GM21723 (cell line): ENCODE measurements at regions not wholly inside any gene's neighbourhood (a gene's known extent, or its start where the extent isn't known, plus 50 kb on each side); places are given as distances from the start of the nearest gene placed in this dataset.
"Not testable (repeated sequence)": the region's sequence is repeated elsewhere in the genome, so short reads cannot be mapped to it uniquely, and the experiment has no call there.

ENCODE experiments used
- ATAC-seq: cut with Tn5 transposase; IDR thresholded peaks from one replicate; pipeline ENCODE4 v1.9.1; 2021; ENCODE audit warnings: mild to moderate bottlenecking, moderate library complexity; ENCODE audit not compliant: unreplicated experiment

GRCh38 chr12:39699079-39699478 is 79.5 kb upstream of the ABCD2 start:
- not testable (repeated sequence) for ATAC-seq

GRCh38 chr12:39697108-39697507 is 77.5 kb upstream of the ABCD2 start:
- no peak for ATAC-seq

GRCh38 chr12:39692258-39692853 is 72.8 kb upstream of the ABCD2 start:
- ATAC-seq: no peak

GRCh38 chr12:39685854-39686657 is 66.5 kb upstream of the ABCD2 start:
- ATAC-seq: no peak

GRCh38 chr12:39682689-39683477 is 63.3 kb upstream of the ABCD2 start:
- ATAC-seq: peak; percentile 59

GRCh38 chr12:39675263-39675662 is 55.7 kb upstream of the ABCD2 start:
- no peak for ATAC-seq

GRCh38 chr12:39672976-39673375 is 53.4 kb upstream of the ABCD2 start:
- no peak for ATAC-seq

GRCh38 chr12:39671898-39672875 is 52.6 kb upstream of the ABCD2 start:
- ATAC-seq: no peak

- ATAC-seq: not testable (repeated sequence)
Observed at GRCh38 chr12:39669539-39669938, 49.9 kb upstream of the ABCD2 start.
